ENCODE measurements at regions not wholly inside any gene's neighbourhood (a gene's known extent, or its start where the extent isn't known, plus 50 kb on each side); places are given as distances from the start of the nearest gene placed in this dataset.

- TF ChIP-seq CTCF (IDR thresholded peaks at IDR 0.05 in 2 of 3, conservative IDR thresholded peaks at IDR 0.05 in 1 of 3; ENCODE audit: borderline replicate concordance in 1 of 3, insufficient read depth in 1 of 3, low read depth in 2 of 3, low read length in 2 of 3) (no peak), SP1 (IDR thresholded peaks at IDR 0.05; ENCODE audit: low read depth) (no peak), ZBTB33 (IDR thresholded peaks at IDR 0.05; ENCODE audit: extremely low read depth, insufficient replicate concordance, low read length) (no peak), RAD21 (IDR thresholded peaks at IDR 0.05; ENCODE audit: low read depth) (no peak), EZH2 (IDR thresholded peaks at IDR 0.05) (no peak)
Observed at GRCh38 chr10:9012312-9012711, 957.8 kb downstream of the GATA3 start.

Data from HCT116 (cell line).